HCT116 (cell line): ENCODE measurements at regions not wholly inside any gene's neighbourhood (a gene's known extent, or its start where the extent isn't known, plus 50 kb on each side); places are given as distances from the start of the nearest gene placed in this dataset.
"Not testable (repeated sequence)": the region's sequence is repeated elsewhere in the genome, so short reads cannot be mapped to it uniquely, and the experiment has no call there.

Experiments
- CTCF ChIP-seq, 3 experiments: fragments of 200-600 bp in 1 of 3; sonication (generic) in 1 of 3; IDR thresholded peaks in 2 of 3; conservative IDR thresholded peaks in 1 of 3; 2 replicates each; pipeline ENCODE4 v1.5.1; 2012 to 2017; ENCODE audit warnings: low read depth in 2 of 3, low read length in 2 of 3, antibody characterized with exemption in 1 of 3, borderline replicate concordance in 1 of 3, control low read depth in 1 of 3, mild to moderate bottlenecking in 1 of 3, mixed read lengths in 1 of 3, mixed run types in 1 of 3, moderate library complexity in 1 of 3; ENCODE audit not compliant: insufficient read depth in 1 of 3
- EZH2 ChIP-seq: fragments of 200-600 bp; sonication (generic); IDR thresholded peaks from 2 replicates; pipeline ENCODE4 v1.6.1; 2017; ENCODE audit warnings: antibody characterized with exemption, mixed run types
- EZH2phosphoT487 ChIP-seq: fragments of 200-600 bp; IDR thresholded peaks from 2 replicates; pipeline ENCODE4 v1.6.1; 2018; ENCODE audit warnings: antibody characterized with exemption, borderline replicate concordance
- TCF7L2 ChIP-seq: IDR thresholded peaks from 2 replicates; pipeline ENCODE4 v1.7.0; 2011; ENCODE audit warnings: borderline replicate concordance, inconsistent platforms; ENCODE audit not compliant: insufficient read depth, insufficient read length; ENCODE audit errors: extremely low read depth

DNA sequence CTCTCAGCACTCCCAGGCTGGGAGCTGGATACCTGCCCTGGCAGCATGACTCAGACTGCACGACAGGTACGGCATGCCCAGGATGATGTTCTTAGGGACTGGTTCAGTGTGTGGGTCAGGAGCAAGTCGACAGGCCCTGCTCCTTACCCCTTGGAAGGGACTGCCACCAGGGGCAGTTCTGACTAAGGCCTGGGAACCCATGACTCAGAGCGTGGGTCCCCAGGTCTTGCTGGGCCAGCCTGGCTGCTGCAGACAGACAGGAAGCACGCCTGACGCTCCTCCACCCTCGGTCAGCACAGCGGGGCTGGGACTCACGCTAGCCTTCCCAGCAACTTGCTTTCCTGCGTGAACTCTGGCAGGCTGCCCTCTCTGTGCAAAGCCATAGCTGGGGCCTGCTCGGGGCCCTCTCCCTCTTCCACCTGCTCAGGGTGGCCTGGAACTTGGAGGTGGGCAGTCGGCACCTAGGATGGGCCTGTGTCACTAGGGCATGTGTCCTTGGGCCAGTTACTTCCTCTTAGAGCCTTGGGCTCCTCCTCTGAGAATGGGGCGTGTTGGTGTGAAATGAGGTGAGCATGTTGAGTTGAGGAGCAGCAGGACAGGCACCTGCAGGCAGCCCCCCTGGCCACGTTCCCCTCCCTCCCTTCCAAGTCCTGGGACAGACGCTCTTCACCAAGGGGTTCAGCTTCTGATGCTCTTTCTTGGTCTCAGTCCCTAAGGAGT is 127.0 kb upstream of the AKAP13 start:
- not testable (repeated sequence) for TF ChIP-seq CTCF (IDR thresholded peaks at IDR 0.05 in 2 of 3, conservative IDR thresholded peaks at IDR 0.05 in 1 of 3; ENCODE audit: borderline replicate concordance in 1 of 3, insufficient read depth in 1 of 3, low read depth in 2 of 3, low read length in 2 of 3); TCF7L2; EZH2; EZH2phosphoT487
